SK-N-SH (cell line): ENCODE measurements at regions not wholly inside any gene's neighbourhood (a gene's known extent, or its start where the extent isn't known, plus 50 kb on each side); places are given as distances from the start of the nearest gene placed in this dataset.

Experiments
- CTCF ChIA-PET: fragments of 300-600, 350-600 bp; formaldehyde crosslinking; extraction: SDS; loops from one replicate; lab custom pipeline; 2021; lab: Yijun Ruan, JAX
- POLR2A ChIA-PET: fragments of 350-600 bp; sonication (Branson Sonifier 250); formaldehyde crosslinking; extraction: SDS; loops from one replicate; lab custom pipeline; 2020; ENCODE audit warnings: antibody characterized with exemption, inconsistent platforms; lab: Yijun Ruan, JAX
- DNase-seq: peaks from one replicate; pipeline ENCODE4 v3.0.0; 2012
- H2AFZ ChIP-seq: fragments of 200-600 bp; sonication (generic); 2 replicates; pipeline ENCODE4 v1.8.1; 2016; ENCODE audit warnings: antibody characterized with exemption, mild to moderate bottlenecking, low read depth
- H3F3A ChIP-seq: fragments of 200-600 bp; sonication (generic); replicated peaks from 2 replicates; pipeline ENCODE3; 2016; ENCODE audit warnings: antibody characterized with exemption, mild to moderate bottlenecking; ENCODE audit not compliant: insufficient read depth
- H3K27ac ChIP-seq, 2 experiments: fragments of 200-500 bp in 1 of 2; fragments of 200-600 bp in 1 of 2; sonication (Bioruptor generic) in 1 of 2; sonication (generic), shearing (Covaris generic) in 1 of 2; 2 replicates each; pipeline versions ENCODE4 v1.5.1 to v1.6.1; 2014 to 2016; ENCODE audit warnings: low read depth in 2 of 2, inconsistent platforms in 1 of 2, low read length in 1 of 2, mild to moderate bottlenecking in 1 of 2, mixed read lengths in 1 of 2
- H3K27me3 ChIP-seq: fragments of 200-600 bp; sonication (generic), shearing (Covaris generic); 2 replicates; pipeline ENCODE4 v1.6.1; 2016; ENCODE audit warnings: mixed run types; ENCODE audit not compliant: insufficient read depth
- H3K36me3 ChIP-seq, 2 experiments: fragments of 200-500 bp in 1 of 2; fragments of 200-600 bp in 1 of 2; sonication (Bioruptor generic) in 1 of 2; sonication (generic) in 1 of 2; replicated peaks in 1 of 2; 2 replicates each; pipeline versions ENCODE3 to v1.5.1; 2014 to 2016; ENCODE audit warnings: low read length in 1 of 2, mild to moderate bottlenecking in 1 of 2; ENCODE audit not compliant: insufficient read depth in 2 of 2, control insufficient read depth in 1 of 2
- H3K4me1 ChIP-seq, 2 experiments: fragments of 200-500 bp in 1 of 2; fragments of 200-600 bp in 1 of 2; sonication (Bioruptor generic) in 1 of 2; sonication (generic), shearing (Covaris generic) in 1 of 2; 2 replicates each; pipeline versions ENCODE4 v1.5.1 to v1.6.1; 2014 to 2016; ENCODE audit warnings: low read depth in 1 of 2, low read length in 1 of 2, mixed run types in 1 of 2; ENCODE audit not compliant: insufficient read depth in 2 of 2, control insufficient read depth in 1 of 2
- H3K4me2 ChIP-seq: fragments of 200-600 bp; sonication (generic), shearing (Covaris generic); 2 replicates; pipeline ENCODE4 v1.6.1; 2017; ENCODE audit warnings: mixed run types
- H3K4me3 ChIP-seq, 2 experiments: fragments of 200-500 bp in 1 of 2; fragments of 200-600 bp in 1 of 2; sonication (Bioruptor generic) in 1 of 2; sonication (generic), shearing (Covaris generic) in 1 of 2; 2 replicates each; pipeline versions ENCODE4 v1.5.1 to v1.8.1; 2014 to 2016; ENCODE audit warnings: low read depth in 2 of 2, inconsistent platforms in 1 of 2, low read length in 1 of 2, mild to moderate bottlenecking in 1 of 2, mixed read lengths in 1 of 2, moderate library complexity in 1 of 2
- H3K79me2 ChIP-seq: fragments of 200-600 bp; sonication (generic); 2 replicates; pipeline ENCODE4 v1.8.1; 2017; ENCODE audit warnings: mild to moderate bottlenecking; ENCODE audit not compliant: insufficient read depth
- H3K9ac ChIP-seq: fragments of 200-600 bp; sonication (generic); 2 replicates; pipeline ENCODE4 v1.6.1; 2017; ENCODE audit warnings: mixed run types
- H3K9me2 ChIP-seq: fragments of 200-600 bp; sonication (generic); 2 replicates; pipeline ENCODE4 v1.6.1; 2017; ENCODE audit warnings: mixed run types
- H3K9me3 ChIP-seq: fragments of 200-600 bp; sonication (generic); 2 replicates; pipeline ENCODE4 v1.6.1; 2017; ENCODE audit warnings: mixed run types, mild to moderate bottlenecking, moderate library complexity
- H4K20me1 ChIP-seq: fragments of 200-600 bp; sonication (generic); 2 replicates; pipeline ENCODE4 v1.6.1; 2017; ENCODE audit warnings: mild to moderate bottlenecking, mixed run types; ENCODE audit not compliant: insufficient read depth
- ELF1 ChIP-seq: IDR thresholded peaks from 2 replicates; pipeline ENCODE4 v1.4.0; 2012
- EZH2phosphoT487 ChIP-seq: fragments of 200-600 bp; sonication (generic); IDR thresholded peaks from 2 replicates; pipeline ENCODE4 v1.6.1; 2017; ENCODE audit warnings: low read depth, mixed run types, mild to moderate bottlenecking, antibody characterized with exemption, moderate library complexity, borderline replicate concordance
- FOSL2 ChIP-seq: IDR thresholded peaks from 2 replicates; pipeline ENCODE4 v1.4.0; 2012; ENCODE audit warnings: low read depth, mild to moderate bottlenecking, moderate library complexity, borderline replicate concordance
- FOXJ3 ChIP-seq: sonication (generic); formaldehyde crosslinking; IDR thresholded peaks from 2 replicates; pipeline ENCODE4 v1.5.1; 2020; ENCODE audit warnings: mild to moderate bottlenecking, missing genetic modification reagents
- GABPA ChIP-seq: IDR thresholded peaks from 2 replicates; pipeline ENCODE4 v1.4.0; 2012; ENCODE audit warnings: low read depth, mild to moderate bottlenecking
- IRF3 ChIP-seq: fragments of 150-350 bp; IDR thresholded peaks from 2 replicates; pipeline ENCODE4 v1.6.1; 2016; ENCODE audit warnings: mild to moderate bottlenecking, low read depth, low read length
- MXI1 ChIP-seq: IDR thresholded peaks from 2 replicates; pipeline ENCODE4 v1.6.1; 2012; ENCODE audit warnings: mild to moderate bottlenecking, low read depth, low read length, improper control_type of control experiment
- PBX3 ChIP-seq: IDR thresholded peaks from 2 replicates; pipeline ENCODE4; 2012
- POLR2AphosphoS5 ChIP-seq: IDR thresholded peaks from 2 replicates; pipeline ENCODE4 v1.6.1; 2012; ENCODE audit warnings: low read depth, low read length
- RAD21 ChIP-seq: IDR thresholded peaks from 2 replicates; pipeline ENCODE4 v1.6.1; 2012; ENCODE audit warnings: mild to moderate bottlenecking, low read length
- RCOR1 ChIP-seq: fragments of 150-350 bp; IDR thresholded peaks from 2 replicates; pipeline ENCODE4 v1.6.1; 2017; ENCODE audit warnings: antibody characterized with exemption, low read length
- SIN3A ChIP-seq: IDR thresholded peaks from 2 replicates; pipeline ENCODE4 v1.6.1; 2012; ENCODE audit warnings: low read depth, mild to moderate bottlenecking, low read length, moderate library complexity, borderline replicate concordance
- USF1 ChIP-seq: IDR thresholded peaks from 2 replicates; pipeline ENCODE4 v1.4.0; 2012; ENCODE audit warnings: low read depth, borderline replicate concordance
- YY1 ChIP-seq: IDR thresholded peaks from 2 replicates; pipeline ENCODE4 v1.4.0; 2012; ENCODE audit warnings: low read depth, mild to moderate bottlenecking
- WGBS: methylation state at CpG from one replicate; pipeline ENCODE4 v1.1.6; 2017; ENCODE audit warnings: low lambda C conversion rate; 5-methylcytosine and 5-hydroxymethylcytosine counted together

- no peak overlapping the region for H3K27ac ChIP-seq
- H3K79me2 ChIP-seq = no peaks in the 10 kb centered on the region
- H3K9ac ChIP-seq = no peak overlapping the region
- no peak overlapping the region for H3K4me3 ChIP-seq
- H4K20me1 ChIP-seq = no peaks in the 10 kb centered on the region
- no peaks in the 10 kb centered on the region for H3K36me3 ChIP-seq
- no peaks in the 10 kb centered on the region for H3K27me3 ChIP-seq
- POLR2A ChIA-PET = no interaction called here
- CTCF ChIA-PET = no interaction called here
- TF ChIP-seq POLR2AphosphoS5 = no peak
- H3K9me2 ChIP-seq = no peaks in the 10 kb centered on the region
- no peak overlapping the region for H2AFZ ChIP-seq
- no peak overlapping the region for H3K4me2 ChIP-seq
- no peaks in the 10 kb centered on the region for H3K4me1 ChIP-seq
- no peaks in the 10 kb centered on the region for H3F3A ChIP-seq
- no peak for DNase-seq
- 0 out of 2 replicates have a peak, but pooled peaks cover 6% of the 10 kb centered on the region for H3K9me3 ChIP-seq
Measured at GRCh38 chr2:185939858-185940257, 201.3 kb downstream of the FSIP2 start.

GRCh38 chr2:185942855-185943254, 204.3 kb downstream of the FSIP2 start:
- H3K4me1 ChIP-seq = no peaks in the 10 kb centered on the region
- H3K27ac ChIP-seq = no peak overlapping the region
- no peaks in the 10 kb centered on the region for H3K36me3 ChIP-seq
- H3K9ac ChIP-seq = no peak overlapping the region
- no peaks in the 10 kb centered on the region for H4K20me1 ChIP-seq
- 0 out of 2 replicates have a peak, but pooled peaks cover 6% of the 10 kb centered on the region for H3K9me3 ChIP-seq
- no peaks in the 10 kb centered on the region for H3K27me3 ChIP-seq
- DNase-seq = no peak
- H2AFZ ChIP-seq = no peak overlapping the region
- no peaks in the 10 kb centered on the region for H3F3A ChIP-seq
- WGBS = 40% methylated on average over 4 of the region's 4 CpGs
- no peak overlapping the region for H3K4me3 ChIP-seq
- no peaks in the 10 kb centered on the region for H3K9me2 ChIP-seq
- no peaks in the 10 kb centered on the region for H3K79me2 ChIP-seq
- no peak for TF ChIP-seq IRF3
- no peak for TF ChIP-seq YY1
- no peak for TF ChIP-seq GABPA
- no peak for TF ChIP-seq USF1
- no peak for TF ChIP-seq EZH2phosphoT487
- no peak for TF ChIP-seq FOXJ3 (CRISPR knock-in tag)
- no peak for TF ChIP-seq POLR2AphosphoS5
- TF ChIP-seq ELF1 = no peak
- TF ChIP-seq MXI1 = no peak
- no peak for TF ChIP-seq SIN3A
- TF ChIP-seq PBX3 = no peak
- no peak for TF ChIP-seq RAD21
- TF ChIP-seq FOSL2 = no peak
- TF ChIP-seq RCOR1 = no peak
- CTCF ChIA-PET = no interaction called here
- POLR2A ChIA-PET = no interaction called here
- no peak overlapping the region for H3K4me2 ChIP-seq
